ENCODE measurements at regions not wholly inside any gene's neighbourhood (a gene's known extent, or its start where the extent isn't known, plus 50 kb on each side); places are given as distances from the start of the nearest gene placed in this dataset.

GRCh38 chr21:17371450-17371849 is 141.4 kb upstream of the CXADR start:
- Histone ChIP-seq H3K36me3 (replicated peaks in 1 of 2; ENCODE audit: control insufficient read depth in 2 of 2, insufficient read depth in 2 of 2, low read length in 2 of 2) (no peaks in the 10 kb centered on the region), H2BK5ac (ENCODE audit: low read length) (no peak overlapping the region), H2BK15ac (ENCODE audit: low read length) (no peak overlapping the region), H4K8ac (ENCODE audit: low read depth, low read length) (no peak overlapping the region), H4K91ac (ENCODE audit: low read depth, low read length, poor library complexity) (no peak overlapping the region), H2BK12ac (ENCODE audit: low read length) (no peak overlapping the region), H3K14ac (ENCODE audit: low read length) (no peak overlapping the region), H3K18ac (ENCODE audit: low read length) (no peak overlapping the region), H3K79me1 (ENCODE audit: low read depth, low read length) (no peaks in the 10 kb centered on the region), H3K23ac (ENCODE audit: low read depth, low read length, poor library complexity) (no peak overlapping the region), H3K9me3 (replicated peaks in 1 of 2; ENCODE audit: control insufficient read depth in 2 of 2, insufficient read depth in 1 of 2, low read depth in 1 of 2, low read length in 2 of 2) (no peaks in the 10 kb centered on the region), H3K27ac (replicated peaks; ENCODE audit: low read length) (no peak overlapping the region), H2BK120ac (ENCODE audit: low read depth, low read length) (no peak overlapping the region), H3K4me2 (ENCODE audit: insufficient read depth, low read length, poor library complexity, severe bottlenecking) (no peak overlapping the region), H3K4me3 (ENCODE audit: low read length in 2 of 2) (no peak overlapping the region), H2AK5ac (ENCODE audit: low read depth, low read length) (no peak overlapping the region), H3K27me3 (ENCODE audit: control insufficient read depth in 3 of 3, insufficient read depth in 3 of 3, low read depth in 1 of 3, low read length in 3 of 3) (no peaks in the 10 kb centered on the region), H3K9ac (ENCODE audit: low read depth, low read length, poor library complexity) (no peak overlapping the region), H3K4me1 (ENCODE audit: control insufficient read depth in 2 of 2, insufficient read depth in 1 of 2, low read depth in 1 of 2, low read length in 2 of 2) (peaks cover 0 to 5% of the 10 kb centered on the region in 2 donors), H3K4ac (ENCODE audit: low read length) (no peak overlapping the region), H2AFZ (ENCODE audit: low read length) (no peak overlapping the region)
- DNase-seq (ENCODE audit: low spot score), result no peak
- no CpG with 5 or more reads among the region's 1 CpG for WGBS, 2 donors (ENCODE audit: extremely low coverage in 2 of 2, insufficient read length in 2 of 2, insufficient replicate concordance in 1 of 2)

GRCh38 chr21:17372200-17372599 is 140.6 kb upstream of the CXADR start:
- Histone ChIP-seq H3K4me3 (ENCODE audit: low read length in 2 of 2) (no peak overlapping the region), H2BK12ac (ENCODE audit: low read length) (no peak overlapping the region), H3K79me1 (ENCODE audit: low read depth, low read length) (no peaks in the 10 kb centered on the region), H3K36me3 (replicated peaks in 1 of 2; ENCODE audit: control insufficient read depth in 2 of 2, insufficient read depth in 2 of 2, low read length in 2 of 2) (no peaks in the 10 kb centered on the region), H2BK120ac (ENCODE audit: low read depth, low read length) (no peak overlapping the region), H2AFZ (ENCODE audit: low read length) (no peak overlapping the region), H3K4me2 (ENCODE audit: insufficient read depth, low read length, poor library complexity, severe bottlenecking) (no peak overlapping the region), H2AK5ac (ENCODE audit: low read depth, low read length) (no peak overlapping the region), H3K18ac (ENCODE audit: low read length) (no peak overlapping the region), H2BK5ac (ENCODE audit: low read length) (no peak overlapping the region), H4K91ac (ENCODE audit: low read depth, low read length, poor library complexity) (no peak overlapping the region), H4K8ac (ENCODE audit: low read depth, low read length) (no peak overlapping the region), H3K23ac (ENCODE audit: low read depth, low read length, poor library complexity) (no peak overlapping the region), H3K14ac (ENCODE audit: low read length) (no peak overlapping the region), H3K27me3 (ENCODE audit: control insufficient read depth in 3 of 3, insufficient read depth in 3 of 3, low read depth in 1 of 3, low read length in 3 of 3) (no peaks in the 10 kb centered on the region), H2BK15ac (ENCODE audit: low read length) (no peak overlapping the region), H3K4ac (ENCODE audit: low read length) (no peak overlapping the region), H3K9ac (ENCODE audit: low read depth, low read length, poor library complexity) (no peak overlapping the region), H3K27ac (replicated peaks; ENCODE audit: low read length) (no peak overlapping the region), H3K9me3 (replicated peaks in 1 of 2; ENCODE audit: control insufficient read depth in 2 of 2, insufficient read depth in 1 of 2, low read depth in 1 of 2, low read length in 2 of 2) (no peaks in the 10 kb centered on the region), H3K4me1 (ENCODE audit: control insufficient read depth in 2 of 2, insufficient read depth in 1 of 2, low read depth in 1 of 2, low read length in 2 of 2) (peaks cover 0 to 5% of the 10 kb centered on the region in 2 donors)
- WGBS, 2 donors (ENCODE audit: extremely low coverage in 2 of 2, insufficient read length in 2 of 2, insufficient replicate concordance in 1 of 2), result no CpG with 5 or more reads among the region's 2 CpGs
- DNase-seq (ENCODE audit: low spot score), result no peak

- H3K4me3 ChIP-seq (ENCODE audit: low read length in 2 of 2), result no peak overlapping the region
- H2BK15ac ChIP-seq (ENCODE audit: low read length), result no peak overlapping the region
- H3K14ac ChIP-seq (ENCODE audit: low read length), result no peak overlapping the region
- no peak for DNase-seq (ENCODE audit: low spot score)
- no peak overlapping the region for H4K91ac ChIP-seq (ENCODE audit: low read depth, low read length, poor library complexity)
- H2AK5ac ChIP-seq (ENCODE audit: low read depth, low read length), result no peak overlapping the region
- H3K9me3 ChIP-seq (replicated peaks in 1 of 2; ENCODE audit: control insufficient read depth in 2 of 2, insufficient read depth in 1 of 2, low read depth in 1 of 2, low read length in 2 of 2), result no peaks in the 10 kb centered on the region
- no peaks in the 10 kb centered on the region for H3K79me1 ChIP-seq (ENCODE audit: low read depth, low read length)
- no peak overlapping the region for H3K4ac ChIP-seq (ENCODE audit: low read length)
- no peaks in the 10 kb centered on the region for H3K27me3 ChIP-seq (ENCODE audit: control insufficient read depth in 3 of 3, insufficient read depth in 3 of 3, low read depth in 1 of 3, low read length in 3 of 3)
- no peaks in the 10 kb centered on the region for H3K4me1 ChIP-seq (ENCODE audit: control insufficient read depth in 2 of 2, insufficient read depth in 1 of 2, low read depth in 1 of 2, low read length in 2 of 2)
- no peak overlapping the region for H2BK120ac ChIP-seq (ENCODE audit: low read depth, low read length)
- H3K27ac ChIP-seq (replicated peaks; ENCODE audit: low read length), result no peak overlapping the region
- no peak overlapping the region for H2AFZ ChIP-seq (ENCODE audit: low read length)
- H3K23ac ChIP-seq (ENCODE audit: low read depth, low read length, poor library complexity), result no peak overlapping the region
- H2BK12ac ChIP-seq (ENCODE audit: low read length), result no peak overlapping the region
- H3K4me2 ChIP-seq (ENCODE audit: insufficient read depth, low read length, poor library complexity, severe bottlenecking), result no peak overlapping the region
- H3K18ac ChIP-seq (ENCODE audit: low read length), result no peak overlapping the region
- H2BK5ac ChIP-seq (ENCODE audit: low read length), result no peak overlapping the region
- H3K9ac ChIP-seq (ENCODE audit: low read depth, low read length, poor library complexity), result no peak overlapping the region
- no peaks in the 10 kb centered on the region for H3K36me3 ChIP-seq (replicated peaks in 1 of 2; ENCODE audit: control insufficient read depth in 2 of 2, insufficient read depth in 2 of 2, low read length in 2 of 2)
- no peak overlapping the region for H4K8ac ChIP-seq (ENCODE audit: low read depth, low read length)
- no CpG with 5 or more reads among the region's 2 CpGs for WGBS, 2 donors (ENCODE audit: extremely low coverage in 2 of 2, insufficient read length in 2 of 2, insufficient replicate concordance in 1 of 2)
Measured at GRCh38 chr21:17386498-17386897, 126.3 kb upstream of the CXADR start.

GRCh38 chr21:17387030-17387617 is 125.7 kb upstream of the CXADR start:
- H2BK12ac ChIP-seq (ENCODE audit: low read length), result no peak overlapping the region
- no peak overlapping the region for H2AFZ ChIP-seq (ENCODE audit: low read length)
- no peak overlapping the region for H3K9ac ChIP-seq (ENCODE audit: low read depth, low read length, poor library complexity)
- H3K23ac ChIP-seq (ENCODE audit: low read depth, low read length, poor library complexity), result no peak overlapping the region
- H4K91ac ChIP-seq (ENCODE audit: low read depth, low read length, poor library complexity), result no peak overlapping the region
- peak; percentile 61 for DNase-seq (ENCODE audit: low spot score)
- no CpG with 5 or more reads among the region's 7 CpGs for WGBS, 2 donors (ENCODE audit: extremely low coverage in 2 of 2, insufficient read length in 2 of 2, insufficient replicate concordance in 1 of 2)
- no peak overlapping the region for H3K4me3 ChIP-seq (ENCODE audit: low read length in 2 of 2)
- no peaks in the 10 kb centered on the region for H3K27me3 ChIP-seq (ENCODE audit: control insufficient read depth in 3 of 3, insufficient read depth in 3 of 3, low read depth in 1 of 3, low read length in 3 of 3)
- no peak overlapping the region for H2BK15ac ChIP-seq (ENCODE audit: low read length)
- H3K9me3 ChIP-seq (replicated peaks in 1 of 2; ENCODE audit: control insufficient read depth in 2 of 2, insufficient read depth in 1 of 2, low read depth in 1 of 2, low read length in 2 of 2), result no peaks in the 10 kb centered on the region
- no peaks in the 10 kb centered on the region for H3K4me1 ChIP-seq (ENCODE audit: control insufficient read depth in 2 of 2, insufficient read depth in 1 of 2, low read depth in 1 of 2, low read length in 2 of 2)
- H3K36me3 ChIP-seq (replicated peaks in 1 of 2; ENCODE audit: control insufficient read depth in 2 of 2, insufficient read depth in 2 of 2, low read length in 2 of 2), result no peaks in the 10 kb centered on the region
- no peak overlapping the region for H3K14ac ChIP-seq (ENCODE audit: low read length)
- H4K8ac ChIP-seq (ENCODE audit: low read depth, low read length), result no peak overlapping the region
- no peaks in the 10 kb centered on the region for H3K79me1 ChIP-seq (ENCODE audit: low read depth, low read length)
- no peak overlapping the region for H3K4ac ChIP-seq (ENCODE audit: low read length)
- H3K4me2 ChIP-seq (ENCODE audit: insufficient read depth, low read length, poor library complexity, severe bottlenecking), result no peak overlapping the region
- H2BK5ac ChIP-seq (ENCODE audit: low read length), result no peak overlapping the region
- H2AK5ac ChIP-seq (ENCODE audit: low read depth, low read length), result no peak overlapping the region
- no peak overlapping the region for H2BK120ac ChIP-seq (ENCODE audit: low read depth, low read length)
- H3K27ac ChIP-seq (replicated peaks; ENCODE audit: low read length), result no peak overlapping the region
- H3K18ac ChIP-seq (ENCODE audit: low read length), result no peak overlapping the region

Measured in neuronal stem cell (in vitro differentiated cells).